H1 (cell line): ENCODE measurements at regions not wholly inside any gene's neighbourhood (a gene's known extent, or its start where the extent isn't known, plus 50 kb on each side); places are given as distances from the start of the nearest gene placed in this dataset.
"Not testable (repeated sequence)": the region's sequence is repeated elsewhere in the genome, so short reads cannot be mapped to it uniquely, and the experiment has no call there.

Experiments
- CTCF ChIA-PET: fragments of 300-600 bp; sonication (Branson Sonifier 250); formaldehyde crosslinking; loops from one replicate; lab custom pipeline; 2021; ENCODE audit not compliant: partially characterized antibody; lab: Charles Lee
- POLR2A ChIA-PET: fragments of 300-600 bp; sonication (Branson Sonifier 250); formaldehyde crosslinking; loops from one replicate; lab custom pipeline; 2021; ENCODE audit warnings: inconsistent platforms; ENCODE audit not compliant: partially characterized antibody; lab: Charles Lee
- DNase-seq, 2 experiments: peaks; one replicate each; pipeline versions ENCODE4 v3.0.0 to v3.0.0-alpha.2; 2010 to 2022; ENCODE audit warnings: low spot score in 2 of 2, low read depth in 1 of 2, mixed read lengths in 1 of 2
- FAIRE-seq: peaks from 2 replicates; lab custom pipeline; 2011; peaks lifted over from hg19 to GRCh38; lab: Jason Lieb, UNC
- H2AFZ ChIP-seq: 2 replicates; pipeline ENCODE4 v1.8.1; 2012; ENCODE audit warnings: low read length, inconsistent platforms
- H2AK5ac ChIP-seq: 2 replicates; pipeline ENCODE4 v1.6.1; 2013; ENCODE audit warnings: low read depth, low read length
- H2BK120ac ChIP-seq: replicated peaks from 2 replicates; pipeline ENCODE3; 2013; ENCODE audit warnings: low read depth, low read length, inconsistent platforms
- H2BK12ac ChIP-seq: 2 replicates; pipeline ENCODE4 v1.6.1; 2013; ENCODE audit warnings: low read depth, low read length
- H2BK15ac ChIP-seq: 2 replicates; pipeline ENCODE4 v1.6.1; 2013; ENCODE audit warnings: low read length
- H2BK20ac ChIP-seq: 2 replicates; pipeline ENCODE4 v1.6.1; 2013; ENCODE audit warnings: low read length
- H2BK5ac ChIP-seq: 2 replicates; pipeline ENCODE4 v1.6.1; 2013; ENCODE audit warnings: low read depth, low read length
- H3K14ac ChIP-seq: 2 replicates; pipeline ENCODE4 v1.6.1; 2013; ENCODE audit warnings: inconsistent platforms; ENCODE audit not compliant: insufficient read length
- H3K18ac ChIP-seq: 2 replicates; pipeline ENCODE4 v1.6.1; 2013; ENCODE audit warnings: low read length; ENCODE audit errors: extremely low read depth
- H3K23ac ChIP-seq: 2 replicates; pipeline ENCODE4 v1.6.1; 2013; ENCODE audit warnings: inconsistent platforms; ENCODE audit not compliant: insufficient read length
- H3K23me2 ChIP-seq: 2 replicates; pipeline ENCODE4 v1.6.1; 2013; ENCODE audit warnings: low read depth, low read length
- H3K27ac ChIP-seq: 2 replicates; pipeline ENCODE4 v1.6.1; 2011; ENCODE audit warnings: low read depth, low read length, inconsistent platforms
- H3K27me3 ChIP-seq, 4 experiments: replicated peaks in 1 of 4; 1 replicate in 1 of 4; 2 replicates in 3 of 4; pipeline versions ENCODE4 v1.6.1 to v1.8.1; 2011 to 2013; ENCODE audit warnings: low read length in 3 of 4, mild to moderate bottlenecking in 3 of 4, inconsistent platforms in 2 of 4, mixed read lengths in 2 of 4, moderate library complexity in 1 of 4; ENCODE audit not compliant: control insufficient read depth in 3 of 4, insufficient read depth in 3 of 4; ENCODE audit errors: extremely low read depth in 1 of 4
- H3K36me3 ChIP-seq, 4 experiments: 2 replicates each; pipeline versions ENCODE4 v1.6.1 to v1.8.1; 2011 to 2013; ENCODE audit warnings: mild to moderate bottlenecking in 4 of 4, low read length in 3 of 4, moderate library complexity in 2 of 4, control low read depth in 1 of 4, inconsistent platforms in 1 of 4; ENCODE audit not compliant: insufficient read depth in 4 of 4, control insufficient read depth in 2 of 4
- H3K4ac ChIP-seq: replicated peaks from 2 replicates; pipeline ENCODE3; 2013; ENCODE audit warnings: low read length, low read depth, mixed read lengths, inconsistent platforms; ENCODE audit not compliant: insufficient read length
- H3K4me1 ChIP-seq, 4 experiments: replicated peaks in 1 of 4; 1 replicate in 1 of 4; 2 replicates in 3 of 4; pipeline versions ENCODE4 v1.6.1 to v1.8.1; 2011 to 2013; ENCODE audit warnings: low read length in 3 of 4, inconsistent platforms in 2 of 4, mixed read lengths in 1 of 4; ENCODE audit not compliant: insufficient read depth in 4 of 4, control insufficient read depth in 3 of 4
- H3K4me2 ChIP-seq, 2 experiments: 2 replicates each; pipeline versions ENCODE4 v1.6.1 to v1.8.1; 2011 to 2013; ENCODE audit warnings: low read depth in 2 of 2, low read length in 2 of 2, control low read depth in 1 of 2, inconsistent platforms in 1 of 2, mild to moderate bottlenecking in 1 of 2; ENCODE audit not compliant: insufficient read depth in 1 of 2
- H3K4me3 ChIP-seq, 4 experiments: fragments of 200-600, 300-600 bp in 1 of 4; sonication (generic), shearing (Covaris generic), sonication (Bioruptor Twin) in 1 of 4; 2 replicates each; pipeline versions ENCODE4 v1.5.1 to v1.8.1; 2011 to 2016; ENCODE audit warnings: low read length in 4 of 4, low read depth in 3 of 4, control low read depth in 2 of 4, inconsistent platforms in 2 of 4, mild to moderate bottlenecking in 2 of 4, mixed read lengths in 1 of 4, moderate library complexity in 1 of 4; ENCODE audit not compliant: insufficient read depth in 2 of 4; ENCODE audit errors: extremely low read depth in 1 of 4
- H3K56ac ChIP-seq: replicated peaks from 2 replicates; pipeline ENCODE3; 2013; ENCODE audit warnings: low read depth, mild to moderate bottlenecking, mixed read lengths, low read length, inconsistent platforms; ENCODE audit not compliant: insufficient read length
- H3K79me1 ChIP-seq: 2 replicates; pipeline ENCODE4 v1.6.1; 2013; ENCODE audit warnings: low read depth, low read length, control low read depth
- H3K79me2 ChIP-seq, 2 experiments: 2 replicates each; pipeline versions ENCODE4 v1.6.1 to v1.8.1; 2012 to 2013; ENCODE audit warnings: low read length in 2 of 2, mild to moderate bottlenecking in 2 of 2, inconsistent platforms in 1 of 2; ENCODE audit not compliant: insufficient read depth in 2 of 2, control insufficient read depth in 1 of 2
- H3K9ac ChIP-seq, 4 experiments: replicated peaks in 1 of 4; 1 replicate in 1 of 4; 2 replicates in 3 of 4; pipeline versions ENCODE4 v1.6.1 to v1.8.1; 2011 to 2013; ENCODE audit warnings: low read depth in 3 of 4, low read length in 3 of 4, control low read depth in 2 of 4, mild to moderate bottlenecking in 2 of 4, moderate library complexity in 2 of 4, inconsistent platforms in 1 of 4; ENCODE audit errors: extremely low read depth in 1 of 4
- H3K9me3 ChIP-seq, 2 experiments: 2 replicates each; pipeline versions ENCODE4 v1.6.1 to v1.8.1; 2012 to 2013; ENCODE audit warnings: mild to moderate bottlenecking in 2 of 2, moderate library complexity in 2 of 2, control low read depth in 1 of 2, inconsistent platforms in 1 of 2, low read depth in 1 of 2, low read length in 1 of 2, mixed read lengths in 1 of 2; ENCODE audit not compliant: insufficient read depth in 2 of 2
- H4K20me1 ChIP-seq, 2 experiments: replicated peaks in 1 of 2; 2 replicates each; pipeline versions ENCODE3 to v1.8.1; 2011 to 2013; ENCODE audit warnings: inconsistent platforms in 2 of 2, low read length in 2 of 2, mild to moderate bottlenecking in 1 of 2; ENCODE audit not compliant: insufficient read depth in 2 of 2, control insufficient read depth in 1 of 2
- H4K5ac ChIP-seq: 2 replicates; pipeline ENCODE4 v1.6.1; 2013; ENCODE audit warnings: low read length, low read depth, mixed read lengths, inconsistent platforms; ENCODE audit not compliant: insufficient read length
- H4K8ac ChIP-seq: 2 replicates; pipeline ENCODE4 v1.8.0; 2013; ENCODE audit warnings: mild to moderate bottlenecking, moderate library complexity, low read length, inconsistent platforms; ENCODE audit not compliant: insufficient read depth; ENCODE audit errors: extremely low read depth
- H4K91ac ChIP-seq: replicated peaks from 2 replicates; pipeline ENCODE3; 2013; ENCODE audit warnings: low read length, mixed read lengths, inconsistent platforms; ENCODE audit not compliant: insufficient read length
- WGBS, 2 experiments: shearing (Covaris generic) in 1 of 2; methylation state at CpG; one replicate each; pipeline versions ENCODE4 v1.1.6 to v1.1.7; 2013 to 2015; ENCODE audit warnings: low lambda C conversion rate in 2 of 2, mixed read lengths in 2 of 2, inconsistent platforms in 1 of 2, low coverage in 1 of 2, missing lambda C conversion rate in 1 of 2; ENCODE audit not compliant: insufficient replicate concordance in 2 of 2, insufficient coverage in 1 of 2, insufficient read length in 1 of 2; ENCODE audit errors: extremely low coverage in 1 of 2, missing lambda C conversion rate in 1 of 2; 5-methylcytosine and 5-hydroxymethylcytosine counted together

DNA sequence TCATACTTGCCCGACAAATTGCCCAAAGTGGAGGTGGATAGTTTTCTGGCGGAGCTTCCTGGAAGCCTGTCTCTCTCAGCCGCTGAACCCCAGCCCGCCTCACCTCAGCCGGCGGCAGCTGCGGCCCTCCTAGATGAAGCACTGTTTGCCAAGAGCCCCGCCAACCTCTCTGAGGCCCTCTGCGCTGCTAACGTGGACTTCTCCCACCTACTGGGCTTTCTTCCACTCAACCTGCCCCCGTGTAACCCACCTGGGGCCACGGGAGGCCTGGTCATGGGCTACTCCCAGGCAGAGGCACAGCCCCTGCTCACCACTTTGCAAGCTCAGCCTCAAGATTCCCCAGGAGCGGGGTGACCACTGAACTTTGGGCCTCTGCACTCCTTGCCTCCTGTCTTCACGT lies 254.1 kb downstream of the NKX6-1 start:
- H3K4me1 ChIP-seq, FAIRE-seq, H3K79me2 ChIP-seq, H2BK120ac ChIP-seq, H4K8ac ChIP-seq, H3K27ac ChIP-seq, H2BK12ac ChIP-seq, H3K4ac ChIP-seq, H3K23ac ChIP-seq, H3K56ac ChIP-seq, H3K9me3 ChIP-seq, H2BK20ac ChIP-seq, H2AFZ ChIP-seq, H2AK5ac ChIP-seq, POLR2A ChIA-PET, DNase-seq, H3K23me2 ChIP-seq, H3K36me3 ChIP-seq, H4K5ac ChIP-seq, H2BK15ac ChIP-seq, H3K9ac ChIP-seq, H3K79me1 ChIP-seq, H4K20me1 ChIP-seq, H3K18ac ChIP-seq, H4K91ac ChIP-seq, H3K14ac ChIP-seq, H3K27me3 ChIP-seq, H2BK5ac ChIP-seq, H3K4me2 ChIP-seq, H3K4me3 ChIP-seq: not testable (repeated sequence)
- CTCF ChIA-PET = interaction anchor here (0.6 to 2.7 kb wide), 12 partner anchors 11 to 333 kb away, joined by 3 to 21 read pairs (median 4); no protein-coding TSS in a partner anchor
- WGBS, 2 experiments = 94% methylated on average over 14 of the region's 14 CpGs; no CpG with 5 or more reads in 1 of the 2 experiments
